Neural progenitor cell (in vitro differentiated cells): ENCODE measurements at regions not wholly inside any gene's neighbourhood (a gene's known extent, or its start where the extent isn't known, plus 50 kb on each side); places are given as distances from the start of the nearest gene placed in this dataset.

Source experiments
- DNase-seq: peaks from one replicate; pipeline ENCODE4 v3.0.0-alpha.2; 2016; ENCODE audit warnings: low spot score
- H2AFZ ChIP-seq: fragments of 200-600 bp; sonication (generic); replicated peaks from 2 replicates; pipeline ENCODE4 v1.6.1; 2016; ENCODE audit warnings: antibody characterized with exemption
- H3F3A ChIP-seq: fragments of 200-600 bp; sonication (generic); 2 replicates; pipeline ENCODE4 v1.6.1; 2016; ENCODE audit warnings: antibody characterized with exemption, low read depth
- H3K27ac ChIP-seq: fragments of 200-600 bp; sonication (generic); 2 replicates; pipeline ENCODE4 v1.5.1; 2016; ENCODE audit warnings: mild to moderate bottlenecking
- H3K27me3 ChIP-seq: fragments of 200-600 bp; sonication (generic); 2 replicates; pipeline ENCODE4 v1.6.1; 2016; ENCODE audit warnings: mild to moderate bottlenecking, moderate library complexity
- H3K36me3 ChIP-seq: fragments of 200-600 bp; sonication (generic); 2 replicates; pipeline ENCODE4 v1.5.1; 2016
- H3K4me1 ChIP-seq: fragments of 200-600 bp; sonication (generic); 2 replicates; pipeline ENCODE4 v1.6.1; 2016; ENCODE audit warnings: mixed run types
- H3K4me2 ChIP-seq: fragments of 200-600 bp; sonication (generic); 2 replicates; pipeline ENCODE4 v1.6.1; 2016
- H3K4me3 ChIP-seq: fragments of 200-600 bp; sonication (generic); 2 replicates; pipeline ENCODE4 v1.5.1; 2016
- H3K79me2 ChIP-seq: fragments of 200-600 bp; sonication (generic); 2 replicates; pipeline ENCODE4 v1.6.1; 2016; ENCODE audit warnings: low read depth
- H3K9ac ChIP-seq: fragments of 200-600 bp; sonication (generic); 2 replicates; pipeline ENCODE4 v1.6.1; 2016
- H3K9me3 ChIP-seq: fragments of 200-600 bp; sonication (generic); 2 replicates; pipeline ENCODE4 v1.5.1; 2016; ENCODE audit warnings: low read depth
- H4K20me1 ChIP-seq: fragments of 200-600 bp; sonication (generic); 2 replicates; pipeline ENCODE4 v1.6.1; 2016; ENCODE audit warnings: low read depth
- H3K27ac Mint-ChIP-seq: 3 replicates; pipeline ENCODE4 v1.8.0; 2021; ENCODE audit warnings: mixed read lengths
- H3K27me3 Mint-ChIP-seq: 2 replicates; pipeline ENCODE4 v1.8.0; 2022; ENCODE audit warnings: low read depth, mild to moderate bottlenecking, inconsistent platforms, moderate library complexity, mixed read lengths; ENCODE audit not compliant: insufficient read depth
- H3K36me3 Mint-ChIP-seq: 3 replicates; pipeline ENCODE4 v1.8.0; 2021; ENCODE audit warnings: mixed read lengths
- H3K4me1 Mint-ChIP-seq: 3 replicates; pipeline ENCODE4 v1.8.0; 2021; ENCODE audit warnings: mixed read lengths
- H3K4me3 Mint-ChIP-seq: 3 replicates; pipeline ENCODE4 v1.8.0; 2021; ENCODE audit warnings: mild to moderate bottlenecking, moderate library complexity, mixed read lengths
- H3K9me3 Mint-ChIP-seq: 3 replicates; pipeline ENCODE4 v1.8.0; 2020; ENCODE audit warnings: mixed read lengths
- CTCF ChIP-seq: fragments of 200-600 bp; sonication (generic); IDR thresholded peaks from 2 replicates; pipeline ENCODE4 v1.5.1; 2017; ENCODE audit warnings: antibody characterized with exemption, mild to moderate bottlenecking
- EZH2 ChIP-seq: fragments of 200-600 bp; sonication (generic); IDR thresholded peaks from 2 replicates; pipeline ENCODE4 v1.6.1; 2017; ENCODE audit warnings: antibody characterized with exemption, mild to moderate bottlenecking, moderate library complexity
- EZH2phosphoT487 ChIP-seq: fragments of 200-600 bp; sonication (generic); IDR thresholded peaks from 2 replicates; pipeline ENCODE4 v1.6.1; 2017; ENCODE audit warnings: antibody characterized with exemption

GRCh38 chr15:92831336-92831654 is 68.8 kb upstream of the CHD2 start:
- Histone ChIP-seq H3K9me3 (no peaks in the 10 kb centered on the region), H3K9ac (no peak overlapping the region), H3K27me3 (no peaks in the 10 kb centered on the region), H3K79me2 (no peaks in the 10 kb centered on the region), H3F3A (peaks cover 46% of the 10 kb centered on the region), H3K4me3 (peak overlapping the region; percentile 19), H4K20me1 (no peaks in the 10 kb centered on the region), H3K4me1 (peaks cover 37% of the 10 kb centered on the region), H3K27ac (peak overlapping the region; percentile 98), H2AFZ (no peak overlapping the region), H3K36me3 (no peaks in the 10 kb centered on the region), H3K4me2 (peak overlapping the region; percentile 74)
- no peak for DNase-seq
- Mint-ChIP-seq H3K9me3 (no peaks in the 10 kb centered on the region), H3K27ac (peak overlapping the region; percentile 97), H3K4me1 (peaks cover 60% of the 10 kb centered on the region), H3K4me3 (peak overlapping the region; percentile 82), H3K36me3 (no peaks in the 10 kb centered on the region), H3K27me3 (peaks cover 2% of the 10 kb centered on the region)
- TF ChIP-seq EZH2phosphoT487 (no peak), EZH2 (no peak), CTCF (no peak)

- H4K20me1 ChIP-seq: no peaks in the 10 kb centered on the region
- Mint-ChIP-seq H3K27me3 (peaks cover 2% of the 10 kb centered on the region), H3K27ac (peak overlapping the region; percentile 97), H3K4me3 (peak overlapping the region; percentile 82), H3K4me1 (peaks cover 60% of the 10 kb centered on the region), H3K9me3 (no peaks in the 10 kb centered on the region), H3K36me3 (no peaks in the 10 kb centered on the region)
- peaks cover 37% of the 10 kb centered on the region for H3K4me1 ChIP-seq
- peaks cover 46% of the 10 kb centered on the region for H3F3A ChIP-seq
- no peaks in the 10 kb centered on the region for H3K79me2 ChIP-seq
- peak overlapping the region; percentile 74 for H3K4me2 ChIP-seq
- H3K36me3 ChIP-seq: no peaks in the 10 kb centered on the region
- TF ChIP-seq CTCF (no peak), EZH2phosphoT487 (no peak), EZH2 (no peak)
- no peak overlapping the region for H2AFZ ChIP-seq
- no peaks in the 10 kb centered on the region for H3K9me3 ChIP-seq
- peak overlapping the region; percentile 98 for H3K27ac ChIP-seq
- DNase-seq: peak; percentile 98
- H3K9ac ChIP-seq: no peak overlapping the region
- peak overlapping the region; percentile 26 for H3K4me3 ChIP-seq
- no peaks in the 10 kb centered on the region for H3K27me3 ChIP-seq
Measured at GRCh38 chr15:92831655-92832328, 68.3 kb upstream of the CHD2 start.

- Mint-ChIP-seq H3K36me3 (no peaks in the 10 kb centered on the region), H3K9me3 (no peaks in the 10 kb centered on the region), H3K27ac (peak overlapping the region; percentile 97), H3K27me3 (peaks cover 4% of the 10 kb centered on the region), H3K4me3 (peak overlapping the region; percentile 51), H3K4me1 (peaks cover 66% of the 10 kb centered on the region)
- no peak overlapping the region for H2AFZ ChIP-seq
- H3K36me3 ChIP-seq: no peaks in the 10 kb centered on the region
- peaks cover 46% of the 10 kb centered on the region for H3F3A ChIP-seq
- no peak overlapping the region for H3K4me3 ChIP-seq
- H3K79me2 ChIP-seq: no peaks in the 10 kb centered on the region
- H3K4me2 ChIP-seq: peak overlapping the region; percentile 74
- no peak overlapping the region for H3K9ac ChIP-seq
- no peak for DNase-seq
- no peaks in the 10 kb centered on the region for H3K9me3 ChIP-seq
- H3K27ac ChIP-seq: peak overlapping the region; percentile 98
- H3K4me1 ChIP-seq: peaks cover 38% of the 10 kb centered on the region
- H3K27me3 ChIP-seq: no peaks in the 10 kb centered on the region
- H4K20me1 ChIP-seq: no peaks in the 10 kb centered on the region
- TF ChIP-seq CTCF: no peak
- TF ChIP-seq EZH2phosphoT487: no peak
Measured at GRCh38 chr15:92833106-92833433, 67.1 kb upstream of the CHD2 start.
